ENCODE measurements at regions not wholly inside any gene's neighbourhood (a gene's known extent, or its start where the extent isn't known, plus 50 kb on each side); places are given as distances from the start of the nearest gene placed in this dataset.

DNA sequence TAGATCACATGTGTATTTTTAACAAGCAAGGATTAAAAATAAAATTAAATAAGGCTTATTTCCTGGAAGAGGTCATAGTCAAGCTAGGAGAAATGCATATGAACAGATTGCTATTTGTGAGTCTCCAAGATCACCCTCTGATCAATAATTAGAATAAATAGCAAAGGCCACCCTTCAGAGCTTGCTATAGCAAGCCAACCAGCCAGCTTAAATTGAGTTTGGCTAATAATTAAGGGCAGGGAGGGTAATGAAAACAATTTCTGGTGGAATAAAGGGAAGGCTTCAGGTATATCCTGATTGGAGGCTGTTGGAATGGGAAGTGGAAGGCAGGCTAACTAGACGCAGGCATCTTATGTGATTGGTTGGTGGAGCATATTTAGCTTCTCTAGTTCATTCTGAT, 403.5 kb downstream of the ARL4A start:
- TF ChIP-seq, protein P1, sequence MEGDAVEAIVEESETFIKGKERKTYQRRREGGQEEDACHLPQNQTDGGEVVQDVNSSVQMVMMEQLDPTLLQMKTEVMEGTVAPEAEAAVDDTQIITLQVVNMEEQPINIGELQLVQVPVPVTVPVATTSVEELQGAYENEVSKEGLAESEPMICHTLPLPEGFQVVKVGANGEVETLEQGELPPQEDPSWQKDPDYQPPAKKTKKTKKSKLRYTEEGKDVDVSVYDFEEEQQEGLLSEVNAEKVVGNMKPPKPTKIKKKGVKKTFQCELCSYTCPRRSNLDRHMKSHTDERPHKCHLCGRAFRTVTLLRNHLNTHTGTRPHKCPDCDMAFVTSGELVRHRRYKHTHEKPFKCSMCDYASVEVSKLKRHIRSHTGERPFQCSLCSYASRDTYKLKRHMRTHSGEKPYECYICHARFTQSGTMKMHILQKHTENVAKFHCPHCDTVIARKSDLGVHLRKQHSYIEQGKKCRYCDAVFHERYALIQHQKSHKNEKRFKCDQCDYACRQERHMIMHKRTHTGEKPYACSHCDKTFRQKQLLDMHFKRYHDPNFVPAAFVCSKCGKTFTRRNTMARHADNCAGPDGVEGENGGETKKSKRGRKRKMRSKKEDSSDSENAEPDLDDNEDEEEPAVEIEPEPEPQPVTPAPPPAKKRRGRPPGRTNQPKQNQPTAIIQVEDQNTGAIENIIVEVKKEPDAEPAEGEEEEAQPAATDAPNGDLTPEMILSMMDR (IDR thresholded peaks at IDR 0.05; ENCODE audit: low read depth, low read length, poor library complexity, severe bottlenecking), result no peak
- TF ChIP-seq EZH2phosphoT487 (IDR thresholded peaks at IDR 0.05; ENCODE audit: borderline replicate concordance, low read length), result no peak

All from DOHH2 (cell line).